ENCODE measurements at regions not wholly inside any gene's neighbourhood (a gene's known extent, or its start where the extent isn't known, plus 50 kb on each side); places are given as distances from the start of the nearest gene placed in this dataset.
"Not testable (repeated sequence)": the region's sequence is repeated elsewhere in the genome, so short reads cannot be mapped to it uniquely, and the experiment has no call there.

DNA sequence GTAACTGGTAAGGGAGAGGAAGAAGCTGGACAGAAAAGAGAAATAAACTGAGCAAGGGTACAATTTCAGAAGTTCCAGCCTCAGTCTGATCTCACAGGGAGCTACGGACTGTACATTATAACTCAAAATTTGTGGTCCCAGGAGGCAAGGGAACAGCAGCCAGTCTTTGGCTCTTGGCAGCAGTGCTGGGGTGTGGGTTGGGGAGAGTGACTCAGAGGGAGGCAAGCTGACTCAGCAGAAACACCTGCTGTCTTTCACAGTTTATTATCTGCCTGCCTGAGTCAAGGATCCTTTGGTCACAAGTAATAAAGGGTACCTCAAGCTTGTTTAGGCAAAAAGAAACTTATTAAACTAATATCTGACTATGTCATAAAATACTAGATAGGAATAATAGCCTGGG is 73.5 kb upstream of the KIF2B start:
- intact Hi-C loops (cut with micrococcal nuclease), result no loop called here
- H3K9ac ChIP-seq (replicated peaks; ENCODE audit: extremely low read depth, insufficient read depth, low read length), result no peak overlapping the region
- H3K4me3 ChIP-seq (replicated peaks in 1 of 3; ENCODE audit: insufficient read depth in 1 of 3, low read depth in 1 of 3, low read length in 3 of 3), result no peak overlapping the region
- H3K4me2 ChIP-seq (ENCODE audit: insufficient read depth, low read length), result no peak overlapping the region
- DNase-seq (ENCODE audit: low read depth, low spot score) (no peak), FAIRE-seq (no peak)
- TF ChIP-seq MYC (IDR thresholded peaks at IDR 0.05; ENCODE audit: low read depth, low read length) (no peak), EZH2 (IDR thresholded peaks at IDR 0.05; ENCODE audit: borderline replicate concordance, low read depth, low read length, severe bottlenecking) (no peak), GATA2 (IDR thresholded peaks at IDR 0.05; ENCODE audit: insufficient read depth, insufficient read length, low read depth, low read length) (no peak)
- TF ChIP-seq, protein P1, sequence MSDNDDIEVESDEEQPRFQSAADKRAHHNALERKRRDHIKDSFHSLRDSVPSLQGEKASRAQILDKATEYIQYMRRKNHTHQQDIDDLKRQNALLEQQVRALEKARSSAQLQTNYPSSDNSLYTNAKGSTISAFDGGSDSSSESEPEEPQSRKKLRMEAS (IDR thresholded peaks at IDR 0.05; ENCODE audit: insufficient read depth, insufficient read length), result no peak
- BruUV-seq (replicated peaks), result no TSS peak
- no peaks in the 10 kb centered on the region for H3K36me3 ChIP-seq (ENCODE audit: control insufficient read depth in 2 of 2, extremely low read depth in 1 of 2, insufficient read depth in 2 of 2, low read length in 2 of 2)
- POLR2A ChIA-PET, result no interaction called here
- no peak overlapping the region for H3K27ac ChIP-seq (ENCODE audit: insufficient read depth, low read depth, low read length)
- CTCF ChIA-PET, result no interaction called here
- no peaks in the 10 kb centered on the region for H4K20me1 ChIP-seq (replicated peaks; ENCODE audit: control insufficient read depth, extremely low read depth, insufficient read depth, low read length)
- peaks cover 2% of the 10 kb centered on the region for H3K9me3 ChIP-seq (replicated peaks; ENCODE audit: control insufficient read depth, insufficient read depth, low read length)
- dilution Hi-C loops (cut with MboI; ENCODE audit: extremely low pct_ligation_motif_present, low sequenced_read_pairs), result no loop called here
- no peaks in the 10 kb centered on the region for H3K79me2 ChIP-seq (ENCODE audit: control insufficient read depth, insufficient read depth, low read length)
- H3K9me1 ChIP-seq (replicated peaks; ENCODE audit: control insufficient read depth, extremely low read depth, insufficient read depth, low read length), result no peaks in the 10 kb centered on the region
- H3K4me1 ChIP-seq (ENCODE audit: control insufficient read depth, extremely low read depth, insufficient read depth, low read length), result no peaks in the 10 kb centered on the region
- no peak overlapping the region for H2AFZ ChIP-seq (ENCODE audit: low read depth, low read length)
- H3K27me3 ChIP-seq (ENCODE audit: control insufficient read depth in 2 of 2, insufficient read depth in 2 of 2, low read length in 2 of 2), result no peaks in the 10 kb centered on the region

DNA sequence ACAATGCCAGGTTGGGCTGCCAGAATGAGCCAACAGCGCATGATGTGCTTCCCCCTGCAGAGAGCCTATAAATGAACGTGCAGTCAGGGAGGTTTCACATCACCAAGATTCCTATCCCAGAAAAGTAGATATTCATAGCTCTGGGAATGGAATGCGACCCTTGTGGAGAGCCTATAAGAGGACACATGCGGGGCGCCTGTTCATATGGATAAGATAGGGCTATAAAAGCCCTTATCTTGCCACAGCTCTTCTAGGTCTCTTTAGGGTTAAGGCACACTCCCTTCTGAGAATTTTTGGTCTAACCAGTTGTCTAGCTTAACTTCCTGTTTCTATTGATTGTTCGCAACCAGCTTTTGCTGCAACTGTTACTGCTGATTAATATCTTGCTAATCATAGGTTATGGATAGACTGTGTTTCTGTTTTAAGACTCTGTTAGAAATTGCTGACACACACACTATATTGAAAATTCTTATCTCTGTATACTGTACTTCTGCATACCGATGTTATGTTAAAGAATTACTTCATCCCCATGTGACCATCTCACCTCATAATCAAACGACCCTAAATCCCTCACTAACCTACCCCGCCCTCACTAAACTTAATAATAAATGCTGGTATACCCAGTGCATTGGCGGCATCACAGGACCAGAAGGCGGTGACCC is 74.4 kb upstream of the KIF2B start:
- H3K9ac ChIP-seq (replicated peaks; ENCODE audit: extremely low read depth, insufficient read depth, low read length); intact Hi-C loops (cut with micrococcal nuclease): not testable (repeated sequence)

More for the DNA sequence above, 74.4 kb upstream of the KIF2B start:
- H3K79me2 ChIP-seq (ENCODE audit: control insufficient read depth, insufficient read depth, low read length); FAIRE-seq; H3K27me3 ChIP-seq (ENCODE audit: control insufficient read depth in 2 of 2, insufficient read depth in 2 of 2, low read length in 2 of 2); H3K9me3 ChIP-seq (replicated peaks; ENCODE audit: control insufficient read depth, insufficient read depth, low read length); H4K20me1 ChIP-seq (replicated peaks; ENCODE audit: control insufficient read depth, extremely low read depth, insufficient read depth, low read length); CTCF ChIA-PET; H3K27ac ChIP-seq (ENCODE audit: insufficient read depth, low read depth, low read length); H3K4me3 ChIP-seq (replicated peaks in 1 of 3; ENCODE audit: insufficient read depth in 1 of 3, low read depth in 1 of 3, low read length in 3 of 3); H3K4me1 ChIP-seq (ENCODE audit: control insufficient read depth, extremely low read depth, insufficient read depth, low read length); H3K36me3 ChIP-seq (ENCODE audit: control insufficient read depth in 2 of 2, extremely low read depth in 1 of 2, insufficient read depth in 2 of 2, low read length in 2 of 2); BruUV-seq (replicated peaks); DNase-seq (ENCODE audit: low read depth, low spot score); H3K4me2 ChIP-seq (ENCODE audit: insufficient read depth, low read length); H3K9me1 ChIP-seq (replicated peaks; ENCODE audit: control insufficient read depth, extremely low read depth, insufficient read depth, low read length); dilution Hi-C loops (cut with MboI; ENCODE audit: extremely low pct_ligation_motif_present, low sequenced_read_pairs); POLR2A ChIA-PET; H2AFZ ChIP-seq (ENCODE audit: low read depth, low read length): not testable (repeated sequence)
